ENCODE measurements at regions not wholly inside any gene's neighbourhood (a gene's known extent, or its start where the extent isn't known, plus 50 kb on each side); places are given as distances from the start of the nearest gene placed in this dataset.

DNA sequence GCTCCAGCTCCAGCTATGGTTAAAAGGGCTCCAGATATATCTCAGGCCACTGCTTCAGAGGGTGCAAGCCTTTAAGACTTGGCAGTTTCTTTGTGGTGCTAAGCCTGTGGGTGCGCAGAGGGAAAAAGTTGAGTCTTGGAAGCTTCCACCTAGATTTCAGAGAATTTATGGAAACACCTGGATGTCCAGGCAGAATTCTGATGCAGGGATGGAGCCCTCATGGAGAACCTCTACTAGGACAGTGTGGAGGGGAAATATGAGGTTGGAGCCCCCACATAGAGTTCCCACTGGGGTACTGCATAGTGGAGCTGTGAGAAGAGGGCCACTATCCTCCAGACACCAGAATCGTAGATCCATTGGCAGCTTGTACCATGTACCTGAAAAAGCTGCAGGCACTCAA, 69.9 kb downstream of the SDR9C7 start:
- Histone ChIP-seq H3K9me1 (ENCODE audit: control insufficient read depth, insufficient read depth, low read length) (no peaks in the 10 kb centered on the region), H3K27me3 (ENCODE audit: control insufficient read depth in 2 of 2, insufficient read depth in 2 of 2, low read length in 2 of 2) (no peaks in the 10 kb centered on the region), H3K9me3 (replicated peaks; ENCODE audit: control insufficient read depth, insufficient read depth, low read depth, low read length) (peaks cover 17% of the 10 kb centered on the region), H4K20me1 (replicated peaks; ENCODE audit: control insufficient read depth, insufficient read depth, low read length) (no peaks in the 10 kb centered on the region), H3K79me2 (ENCODE audit: control insufficient read depth, insufficient read depth, low read length) (no peaks in the 10 kb centered on the region), H3K4me2 (ENCODE audit: insufficient read depth, low read length) (no peak overlapping the region), H3K9ac (ENCODE audit: insufficient read depth in 1 of 2, low read depth in 2 of 2, low read length in 2 of 2) (no peak overlapping the region), H3K4me1 (replicated peaks in 1 of 2; ENCODE audit: control insufficient read depth in 2 of 2, insufficient read depth in 2 of 2, low read length in 2 of 2) (no peaks in the 10 kb centered on the region), H3K4me3 (no peak overlapping the region), H3K36me3 (ENCODE audit: control insufficient read depth, insufficient read depth, low read length) (no peaks in the 10 kb centered on the region), H2AFZ (ENCODE audit: low read depth, low read length) (no peak overlapping the region), H3K27ac (ENCODE audit: extremely low read depth, low read depth, low read length) (no peak overlapping the region)
- FAIRE-seq (no peak), ATAC-seq (no peak), DNase-seq (ENCODE audit: extremely low read depth in 1 of 4, low spot score in 3 of 4) (no peak)
- CTCF ChIA-PET (ENCODE audit: low intra/inter-chr PET ratio), result no interaction called here
- no TSS peak for BruUV-seq (replicated peaks)
- intact Hi-C loops (cut with micrococcal nuclease), result no loop called here
- 46% methylated on average over 2 of the region's 2 CpGs for WGBS (ENCODE audit: insufficient coverage, low coverage, missing lambda C conversion rate)
- POLR2A ChIA-PET, result no interaction called here
- in situ Hi-C loops (cut with MboI), result no loop called here
- TF ChIP-seq NKRF (IDR thresholded peaks at IDR 0.05; ENCODE audit: borderline replicate concordance) (no peak), RNF219 (CRISPR knock-in tag; IDR thresholded peaks at IDR 0.05) (no peak), ZNF280A (IDR thresholded peaks at IDR 0.05; ENCODE audit: low read depth, partially characterized antibody) (peak; percentile 86), CCNT2 (IDR thresholded peaks at IDR 0.05; ENCODE audit: borderline replicate concordance, extremely low read depth, insufficient read length, low read depth, low read length) (no peak), TRIM28 (IDR thresholded peaks at IDR 0.05) (peak; percentile 81), HNRNPH1 (optimal IDR thresholded peaks at IDR 0.05; ENCODE audit: low read depth, low read length) (no peak), MTA3 (IDR thresholded peaks at IDR 0.05; ENCODE audit: borderline replicate concordance) (0 out of 2 replicates have a peak, but pooled peaks have one; percentile 22), CBX1 (IDR thresholded peaks at IDR 0.05; ENCODE audit: low read depth) (0 out of 2 replicates have a peak, but pooled peaks have one; percentile 56), CBX3 (IDR thresholded peaks at IDR 0.05; ENCODE audit: borderline replicate concordance in 1 of 2, low read length in 2 of 2) (peak in 1 of 2 experiments; percentile 95; a peak in 2 of 3 replicates), CLOCK (CRISPR knock-in tag; IDR thresholded peaks at IDR 0.05; ENCODE audit: borderline replicate concordance) (no peak), CBX5 (IDR thresholded peaks at IDR 0.05; ENCODE audit: borderline replicate concordance, low read depth) (peak; percentile 91)
- TF ChIP-seq, protein P1, sequence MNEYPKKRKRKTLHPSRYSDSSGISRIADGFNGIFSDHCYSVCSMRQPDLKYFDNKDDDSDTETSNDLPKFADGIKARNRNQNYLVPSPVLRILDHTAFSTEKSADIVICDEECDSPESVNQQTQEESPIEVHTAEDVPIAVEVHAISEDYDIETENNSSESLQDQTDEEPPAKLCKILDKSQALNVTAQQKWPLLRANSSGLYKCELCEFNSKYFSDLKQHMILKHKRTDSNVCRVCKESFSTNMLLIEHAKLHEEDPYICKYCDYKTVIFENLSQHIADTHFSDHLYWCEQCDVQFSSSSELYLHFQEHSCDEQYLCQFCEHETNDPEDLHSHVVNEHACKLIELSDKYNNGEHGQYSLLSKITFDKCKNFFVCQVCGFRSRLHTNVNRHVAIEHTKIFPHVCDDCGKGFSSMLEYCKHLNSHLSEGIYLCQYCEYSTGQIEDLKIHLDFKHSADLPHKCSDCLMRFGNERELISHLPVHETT (CRISPR knock-in tag; conservative IDR thresholded peaks at IDR 0.05 in 1 of 2, IDR thresholded peaks at IDR 0.05 in 1 of 2), result no peak
